Osteoblast (primary cell): ENCODE measurements at regions not wholly inside any gene's neighbourhood (a gene's known extent, or its start where the extent isn't known, plus 50 kb on each side); places are given as distances from the start of the nearest gene placed in this dataset.

ENCODE experiments used
- DNase-seq: peaks from one replicate; pipeline ENCODE4 v3.0.0; 2011; ENCODE audit warnings: low spot score, mixed read lengths; ENCODE audit not compliant: insufficient read length; ENCODE audit errors: missing footprints
- H2AFZ ChIP-seq: 2 replicates; pipeline ENCODE4 v1.6.0; 2011; ENCODE audit warnings: mild to moderate bottlenecking, low read length
- H3K27ac ChIP-seq: 2 replicates; pipeline ENCODE4 v1.5.1; 2011; ENCODE audit warnings: mild to moderate bottlenecking, low read depth, low read length, moderate library complexity
- H3K27me3 ChIP-seq: 2 replicates; pipeline ENCODE4 v1.6.0; 2012; ENCODE audit warnings: mild to moderate bottlenecking, control low read depth, inconsistent platforms, low read length, moderate library complexity; ENCODE audit not compliant: insufficient read depth
- H3K36me3 ChIP-seq: 2 replicates; pipeline ENCODE4 v1.5.1; 2011; ENCODE audit warnings: mild to moderate bottlenecking, low read length, control low read depth, moderate library complexity; ENCODE audit not compliant: insufficient read depth
- H3K4me1 ChIP-seq: 2 replicates; pipeline ENCODE4 v1.5.1; 2011; ENCODE audit warnings: mild to moderate bottlenecking, low read length, control low read depth, moderate library complexity; ENCODE audit not compliant: insufficient read depth
- H3K4me2 ChIP-seq: 2 replicates; pipeline ENCODE4 v1.6.0; 2011; ENCODE audit warnings: mild to moderate bottlenecking, low read length; ENCODE audit not compliant: insufficient read depth
- H3K4me3 ChIP-seq: fragments of 200-600 bp; sonication (generic); 3 replicates; pipeline ENCODE4 v1.5.1; 2012; ENCODE audit warnings: mild to moderate bottlenecking, low read length, inconsistent platforms; ENCODE audit not compliant: insufficient read depth
- H3K79me2 ChIP-seq: 2 replicates; pipeline ENCODE4 v1.6.0; 2012; ENCODE audit warnings: mild to moderate bottlenecking, low read length, control low read depth, inconsistent platforms; ENCODE audit not compliant: insufficient read depth
- H3K9me3 ChIP-seq: 2 replicates; pipeline ENCODE4 v1.5.1; 2011; ENCODE audit warnings: low read depth, low read length, control low read depth
- H4K20me1 ChIP-seq: 2 replicates; pipeline ENCODE4 v1.6.0; 2012; ENCODE audit warnings: mild to moderate bottlenecking, low read length, control low read depth; ENCODE audit not compliant: insufficient read depth
- CTCF ChIP-seq: IDR thresholded peaks from 2 replicates; pipeline ENCODE4 v1.5.1; 2011; ENCODE audit warnings: mild to moderate bottlenecking, low read depth, low read length, moderate library complexity; ENCODE audit errors: extremely low read depth

GRCh38 chr12:30822385-30823155, 67.8 kb upstream of the CAPRIN2 start:
- TF ChIP-seq CTCF = no peak
- H3K36me3 ChIP-seq = no peaks in the 10 kb centered on the region
- peaks cover 11% of the 10 kb centered on the region for H3K4me1 ChIP-seq
- peak overlapping the region; percentile 79 for H3K4me2 ChIP-seq
- peak; percentile 93 for DNase-seq
- H3K79me2 ChIP-seq = no peaks in the 10 kb centered on the region
- H3K4me3 ChIP-seq = peak overlapping the region; percentile 71
- peaks cover 7% of the 10 kb centered on the region for H3K27me3 ChIP-seq
- H3K27ac ChIP-seq = no peak overlapping the region
- peak overlapping the region; percentile 92 for H2AFZ ChIP-seq
- no peaks in the 10 kb centered on the region for H4K20me1 ChIP-seq
- H3K9me3 ChIP-seq = no peaks in the 10 kb centered on the region

- no peak for TF ChIP-seq CTCF
- no peak overlapping the region for H3K4me3 ChIP-seq
- no peaks in the 10 kb centered on the region for H3K27me3 ChIP-seq
- H4K20me1 ChIP-seq = no peaks in the 10 kb centered on the region
- H3K79me2 ChIP-seq = no peaks in the 10 kb centered on the region
- no peak for DNase-seq
- no peak overlapping the region for H3K27ac ChIP-seq
- no peaks in the 10 kb centered on the region for H3K9me3 ChIP-seq
- H3K36me3 ChIP-seq = no peaks in the 10 kb centered on the region
- H3K4me1 ChIP-seq = peaks cover 11% of the 10 kb centered on the region
- H2AFZ ChIP-seq = no peak overlapping the region
- H3K4me2 ChIP-seq = no peak overlapping the region
Measured at GRCh38 chr12:30820406-30820946, 65.7 kb upstream of the CAPRIN2 start.

GRCh38 chr12:30818562-30818961, 63.8 kb upstream of the CAPRIN2 start:
- no peaks in the 10 kb centered on the region for H3K36me3 ChIP-seq
- H2AFZ ChIP-seq = no peak overlapping the region
- H3K27me3 ChIP-seq = no peaks in the 10 kb centered on the region
- no peak overlapping the region for H3K4me2 ChIP-seq
- H3K27ac ChIP-seq = no peak overlapping the region
- no peak for TF ChIP-seq CTCF
- no peaks in the 10 kb centered on the region for H3K9me3 ChIP-seq
- no peaks in the 10 kb centered on the region for H3K79me2 ChIP-seq
- no peaks in the 10 kb centered on the region for H4K20me1 ChIP-seq
- H3K4me3 ChIP-seq = no peak overlapping the region
- DNase-seq = no peak
- peaks cover 11% of the 10 kb centered on the region for H3K4me1 ChIP-seq

GRCh38 chr12:30816742-30817465, 62.2 kb upstream of the CAPRIN2 start:
- no peak for TF ChIP-seq CTCF
- no peaks in the 10 kb centered on the region for H3K79me2 ChIP-seq
- no peak overlapping the region for H3K4me3 ChIP-seq
- H2AFZ ChIP-seq = no peak overlapping the region
- H3K36me3 ChIP-seq = no peaks in the 10 kb centered on the region
- no peaks in the 10 kb centered on the region for H3K9me3 ChIP-seq
- peaks cover 4% of the 10 kb centered on the region for H3K4me1 ChIP-seq
- DNase-seq = no peak
- no peak overlapping the region for H3K27ac ChIP-seq
- no peaks in the 10 kb centered on the region for H3K27me3 ChIP-seq
- no peaks in the 10 kb centered on the region for H4K20me1 ChIP-seq
- H3K4me2 ChIP-seq = no peak overlapping the region
